IMR-90 (cell line): ENCODE measurements at regions not wholly inside any gene's neighbourhood (a gene's known extent, or its start where the extent isn't known, plus 50 kb on each side); places are given as distances from the start of the nearest gene placed in this dataset.

ENCODE experiments used
- ATAC-seq: fragments of 200-7000 bp; cut with Tn5 transposase; 2 replicates; pipeline ENCODE4 v1.9.1; 2020; ENCODE audit warnings: low read depth, mild to moderate bottlenecking, moderate library complexity
- BruUV-seq: library from RNA; stranded (reverse); fragments of 400-500 nt; replicated peaks from 2 replicates; lab custom pipeline; 2021; lab: Mats Ljungman, UMichigan
- CTCF ChIA-PET: fragments of 300-600 bp; formaldehyde crosslinking; extraction: SDS; loops from one replicate; lab custom pipeline; 2021; ENCODE audit warnings: antibody characterized with exemption; lab: Yijun Ruan, JAX
- POLR2A ChIA-PET: fragments of 300-600 bp; sonication (Branson Sonifier 250); formaldehyde crosslinking; loops from one replicate; lab custom pipeline; 2022; ENCODE audit warnings: antibody characterized with exemption; ENCODE audit not compliant: unreplicated experiment; lab: Charles Lee
- DNase-seq: peaks from one replicate; pipeline ENCODE4 v3.0.0; 2013
- H2AFZ ChIP-seq: replicated peaks from 2 replicates; pipeline ENCODE3; 2013; ENCODE audit warnings: low read length, mild to moderate bottlenecking; ENCODE audit not compliant: poor library complexity
- H2AK5ac ChIP-seq: 2 replicates; pipeline ENCODE4 v1.6.1; 2013; ENCODE audit warnings: low read depth, low read length, inconsistent platforms
- H2AK9ac ChIP-seq: replicated peaks from 2 replicates; pipeline ENCODE3; 2013; ENCODE audit warnings: mild to moderate bottlenecking, low read depth, low read length, moderate library complexity; ENCODE audit not compliant: poor library complexity
- H2BK120ac ChIP-seq: 2 replicates; pipeline ENCODE4 v1.6.1; 2013; ENCODE audit warnings: low read depth, low read length, inconsistent platforms
- H2BK15ac ChIP-seq: 3 replicates; pipeline ENCODE4 v1.6.1; 2013; ENCODE audit warnings: low read depth, low read length, inconsistent platforms
- H2BK20ac ChIP-seq: 2 replicates; pipeline ENCODE4 v1.6.1; 2013; ENCODE audit warnings: low read depth, mild to moderate bottlenecking, inconsistent platforms, low read length, moderate library complexity
- H2BK5ac ChIP-seq: 2 replicates; pipeline ENCODE4 v1.6.1; 2013; ENCODE audit warnings: mild to moderate bottlenecking, low read depth, low read length, inconsistent platforms; ENCODE audit not compliant: poor library complexity, severe bottlenecking
- H3K14ac ChIP-seq: replicated peaks from 2 replicates; pipeline ENCODE4 v1.6.1; 2013; ENCODE audit warnings: low read depth, low read length, inconsistent platforms
- H3K18ac ChIP-seq: 2 replicates; pipeline ENCODE4 v1.6.1; 2013; ENCODE audit warnings: low read depth, low read length, control low read depth
- H3K23ac ChIP-seq: 2 replicates; pipeline ENCODE4 v1.6.1; 2013; ENCODE audit warnings: low read depth, low read length, inconsistent platforms
- H3K27ac ChIP-seq: 2 replicates; pipeline ENCODE4 v1.5.1; 2013; ENCODE audit warnings: mild to moderate bottlenecking, control low read depth, low read length; ENCODE audit not compliant: insufficient read depth
- H3K27me3 ChIP-seq: 2 replicates; pipeline ENCODE4 v1.6.1; 2013; ENCODE audit warnings: low read length; ENCODE audit not compliant: control insufficient read depth, insufficient read depth
- H3K36me3 ChIP-seq: 2 replicates; pipeline ENCODE4 v1.6.1; 2013; ENCODE audit warnings: low read length, mixed read lengths; ENCODE audit not compliant: control insufficient read depth, insufficient read depth
- H3K4ac ChIP-seq: 2 replicates; pipeline ENCODE4 v1.6.1; 2013; ENCODE audit warnings: low read depth, low read length, inconsistent platforms
- H3K4me1 ChIP-seq: 2 replicates; pipeline ENCODE4 v1.6.1; 2013; ENCODE audit warnings: low read length, mixed read lengths; ENCODE audit not compliant: control insufficient read depth, insufficient read depth
- H3K4me2 ChIP-seq: 2 replicates; pipeline ENCODE4 v1.6.1; 2013; ENCODE audit warnings: low read depth, mild to moderate bottlenecking, control low read depth, low read length, moderate library complexity
- H3K4me3 ChIP-seq: 2 replicates; pipeline ENCODE4 v1.5.1; 2013; ENCODE audit warnings: low read depth, mild to moderate bottlenecking, control low read depth, low read length, moderate library complexity; ENCODE audit not compliant: insufficient read depth
- H3K56ac ChIP-seq: 2 replicates; pipeline ENCODE4 v1.6.1; 2013; ENCODE audit warnings: low read length, inconsistent platforms; ENCODE audit not compliant: insufficient read depth; ENCODE audit errors: extremely low read depth
- H3K79me1 ChIP-seq, 2 experiments: 2 replicates each; pipeline ENCODE4 v1.6.1; 2013; ENCODE audit warnings: low read length in 2 of 2, inconsistent platforms in 1 of 2, low read depth in 1 of 2
- H3K9ac ChIP-seq: 2 replicates; pipeline ENCODE4 v1.6.1; 2013; ENCODE audit warnings: low read depth, low read length, control low read depth
- H3K9me1 ChIP-seq: 2 replicates; pipeline ENCODE4 v1.6.1; 2013; ENCODE audit warnings: low read length, inconsistent platforms; ENCODE audit not compliant: insufficient read depth
- H3K9me3 ChIP-seq: 2 replicates; pipeline ENCODE4 v1.6.1; 2013; ENCODE audit warnings: low read length; ENCODE audit not compliant: control insufficient read depth, insufficient read depth
- H4K20me1 ChIP-seq: 2 replicates; pipeline ENCODE4 v1.6.1; 2013; ENCODE audit warnings: low read length, inconsistent platforms; ENCODE audit not compliant: insufficient read depth
- H4K5ac ChIP-seq: 2 replicates; pipeline ENCODE4 v1.6.1; 2013; ENCODE audit warnings: mild to moderate bottlenecking, low read depth, low read length, control low read depth
- H4K8ac ChIP-seq, 2 experiments: 2 replicates each; pipeline ENCODE4 v1.6.1; 2013; ENCODE audit warnings: low read depth in 2 of 2, low read length in 2 of 2, control low read depth in 1 of 2, inconsistent platforms in 1 of 2
- H4K91ac ChIP-seq: 2 replicates; pipeline ENCODE4 v1.6.1; 2013; ENCODE audit warnings: low read depth, low read length, inconsistent platforms; ENCODE audit not compliant: insufficient read depth
- BHLHE40 ChIP-seq: fragments of 150-350 bp; IDR thresholded peaks from 2 replicates; pipeline ENCODE4 v1.6.1; 2016; ENCODE audit warnings: mild to moderate bottlenecking, low read depth, low read length
- CEBPB ChIP-seq: IDR thresholded peaks from 2 replicates; pipeline ENCODE4 v1.6.1; 2012; ENCODE audit warnings: low read depth, low read length, improper control_type of control experiment
- CHD1 ChIP-seq: IDR thresholded peaks from 2 replicates; pipeline ENCODE4 v1.6.1; 2012; ENCODE audit warnings: low read depth, low read length, improper control_type of control experiment
- CTCF ChIP-seq: conservative IDR thresholded peaks from 2 replicates; pipeline ENCODE4 v1.5.1; 2012; ENCODE audit warnings: mild to moderate bottlenecking, low read depth, low read length, improper control_type of control experiment
- ELK1 ChIP-seq: fragments of 150-350 bp; IDR thresholded peaks from 2 replicates; pipeline ENCODE4 v1.6.1; 2016; ENCODE audit warnings: low read depth, mild to moderate bottlenecking, low read length, moderate library complexity, borderline replicate concordance
- FOS ChIP-seq: fragments of 150-350 bp; IDR thresholded peaks from 2 replicates; pipeline ENCODE4 v1.6.1; 2016; ENCODE audit warnings: low read depth, low read length
- MAFK ChIP-seq: IDR thresholded peaks from 2 replicates; pipeline ENCODE4 v1.6.1; 2012; ENCODE audit warnings: low read depth, low read length, improper control_type of control experiment
- MAZ ChIP-seq: IDR thresholded peaks from 2 replicates; pipeline ENCODE4 v1.6.1; 2012; ENCODE audit warnings: low read depth, mild to moderate bottlenecking, low read length, improper control_type of control experiment, moderate library complexity, borderline replicate concordance
- MXI1 ChIP-seq: IDR thresholded peaks from 2 replicates; pipeline ENCODE4 v1.6.1; 2012; ENCODE audit warnings: low read depth, mild to moderate bottlenecking, low read length, moderate library complexity, borderline replicate concordance
- POLR2A ChIP-seq: IDR thresholded peaks from 2 replicates; pipeline ENCODE4 v1.6.1; 2012; ENCODE audit warnings: mild to moderate bottlenecking, low read depth, low read length
- RAD21 ChIP-seq: IDR thresholded peaks from 2 replicates; pipeline ENCODE4 v1.6.1; 2012; ENCODE audit warnings: low read length, improper control_type of control experiment
- RCOR1 ChIP-seq: IDR thresholded peaks from 2 replicates; pipeline ENCODE4 v1.6.1; 2012; ENCODE audit warnings: mild to moderate bottlenecking, low read length, improper control_type of control experiment; ENCODE audit not compliant: insufficient replicate concordance
- RFX5 ChIP-seq: IDR thresholded peaks from 2 replicates; pipeline ENCODE4 v1.8.0; 2012; ENCODE audit warnings: low read depth, mild to moderate bottlenecking, low read length, moderate library complexity
- SMC3 ChIP-seq: fragments of 150-350 bp; IDR thresholded peaks from 2 replicates; pipeline ENCODE4 v1.6.1; 2016; ENCODE audit warnings: low read depth, mild to moderate bottlenecking, antibody characterized with exemption, low read length, moderate library complexity
- WGBS, 2 experiments: methylation state at CpG; one replicate each; pipeline versions ENCODE4 v1.1.5 to v1.1.7; 2013; ENCODE audit warnings: missing lambda C conversion rate in 2 of 2; ENCODE audit not compliant: insufficient read length in 1 of 2; ENCODE audit errors: extremely low coverage in 2 of 2; 5-methylcytosine and 5-hydroxymethylcytosine counted together
- dilution Hi-C: fragments of 300-500 bp; cut with HindIII; formaldehyde crosslinking; loops from one replicate; pipeline ENCODE4 v1.14.3; 2018; ENCODE audit warnings: low sequenced_read_pairs; ENCODE audit not compliant: unreplicated experiment
- in situ Hi-C: fragments of 300-500 bp; cut with MboI; formaldehyde crosslinking; loops from 3 replicates; pipeline ENCODE4 v1.14.3; 2019; ENCODE audit warnings: low sequenced_read_pairs, inconsistent platforms, mixed read lengths
- intact Hi-C: fragments of 100-400 bp; cut with micrococcal nuclease; formaldehyde crosslinking; loops from 2 replicates; pipeline ENCODE4 v1.10.0; 2022
- TF ChIP-seq, protein P1 (sequence below): fragments of 150-350 bp; IDR thresholded peaks from 2 replicates; pipeline ENCODE4 v1.6.1; 2017; ENCODE audit warnings: mild to moderate bottlenecking, antibody characterized with exemption, low read length, low read depth

GRCh38 chr13:99671746-99672145, 170.5 kb downstream of the TM9SF2 start:
- no TSS peak for BruUV-seq
- no peak overlapping the region for H4K8ac ChIP-seq
- WGBS, 2 experiments, result no CpG with 5 or more reads among the region's 4 CpGs
- no peak overlapping the region for H3K14ac ChIP-seq
- no peak overlapping the region for H3K9ac ChIP-seq
- no peaks in the 10 kb centered on the region for H3K9me1 ChIP-seq
- H2AFZ ChIP-seq, result no peak overlapping the region
- H3K23ac ChIP-seq, result no peak overlapping the region
- H3K27me3 ChIP-seq, result peaks cover 2% of the 10 kb centered on the region; the same call in 1 of the 2 replicates
- ChIA-PET POLR2A (no interaction called here), CTCF (no interaction called here)
- H3K79me1 ChIP-seq, result no peaks in the 10 kb centered on the region
- no peak overlapping the region for H3K4ac ChIP-seq
- H2BK120ac ChIP-seq, result no peak overlapping the region
- no peak overlapping the region for H2BK5ac ChIP-seq
- no peak overlapping the region for H3K18ac ChIP-seq
- H3K9me3 ChIP-seq, result no peaks in the 10 kb centered on the region
- H2AK9ac ChIP-seq, result no peak overlapping the region
- H4K20me1 ChIP-seq, result no peaks in the 10 kb centered on the region
- TF ChIP-seq MXI1 (no peak), CTCF (no peak), SMC3 (no peak), RAD21 (no peak), BHLHE40 (no peak), CHD1 (no peak), MAZ (no peak), POLR2A (no peak), FOS (no peak), MAFK (no peak), ELK1 (no peak), CEBPB (no peak), RFX5 (no peak), RCOR1 (no peak)
- TF ChIP-seq, protein P1, sequence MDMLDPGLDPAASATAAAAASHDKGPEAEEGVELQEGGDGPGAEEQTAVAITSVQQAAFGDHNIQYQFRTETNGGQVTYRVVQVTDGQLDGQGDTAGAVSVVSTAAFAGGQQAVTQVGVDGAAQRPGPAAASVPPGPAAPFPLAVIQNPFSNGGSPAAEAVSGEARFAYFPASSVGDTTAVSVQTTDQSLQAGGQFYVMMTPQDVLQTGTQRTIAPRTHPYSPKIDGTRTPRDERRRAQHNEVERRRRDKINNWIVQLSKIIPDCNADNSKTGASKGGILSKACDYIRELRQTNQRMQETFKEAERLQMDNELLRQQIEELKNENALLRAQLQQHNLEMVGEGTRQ, result no peak
- H3K4me1 ChIP-seq, result no peaks in the 10 kb centered on the region
- dilution Hi-C loops (no loop called here), intact Hi-C loops (loop anchor here (5.0 kb wide), 1 partner anchor 846 kb away; no protein-coding TSS in a partner anchor), in situ Hi-C loops (loop anchor here (25.0 kb wide), 1 partner anchor 1441 kb away; no protein-coding TSS in a partner anchor)
- no peak overlapping the region for H2BK20ac ChIP-seq
- no peak overlapping the region for H3K4me3 ChIP-seq
- H3K4me2 ChIP-seq, result no peak overlapping the region
- no peak overlapping the region for H4K91ac ChIP-seq
- no peak overlapping the region for H3K56ac ChIP-seq
- H2AK5ac ChIP-seq, result no peak overlapping the region
- H3K36me3 ChIP-seq, result no peaks in the 10 kb centered on the region
- ATAC-seq (no peak), DNase-seq (no peak)
- H3K27ac ChIP-seq, result no peak overlapping the region
- no peak overlapping the region for H4K5ac ChIP-seq
- no peak overlapping the region for H2BK15ac ChIP-seq
